22Rv1 (cell line): ENCODE measurements at regions not wholly inside any gene's neighbourhood (a gene's known extent, or its start where the extent isn't known, plus 50 kb on each side); places are given as distances from the start of the nearest gene placed in this dataset.

Source experiments
- ZFX ChIP-seq: fragments of 450-650 bp; IDR thresholded peaks from 2 replicates; pipeline ENCODE4 v1.6.1; 2017; ENCODE audit warnings: antibody characterized with exemption, borderline replicate concordance
- TF ChIP-seq, protein P1 (sequence below): fragments of 450-650 bp; IDR thresholded peaks from 2 replicates; pipeline ENCODE4 v1.5.1; 2017; ENCODE audit warnings: mild to moderate bottlenecking

DNA sequence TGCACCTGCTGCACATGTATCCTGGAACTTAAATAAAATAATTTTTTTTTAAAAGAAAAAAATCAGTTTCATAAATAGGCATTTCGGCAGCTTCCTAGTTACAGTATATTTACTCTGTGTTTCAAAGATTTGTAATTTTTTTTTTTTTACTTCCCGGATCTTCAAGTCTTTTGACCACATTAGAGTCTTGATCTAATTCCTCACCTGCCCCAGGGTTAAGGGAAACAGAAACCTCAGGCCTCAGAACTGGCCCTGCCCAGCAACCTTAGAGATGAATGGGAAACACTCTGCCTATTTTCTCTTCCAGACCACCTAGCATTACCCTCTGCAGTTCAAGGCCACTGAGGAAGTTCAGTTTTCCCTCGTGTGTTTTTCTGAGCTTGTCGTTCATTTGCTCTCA, 304.0 kb downstream of the MAF start:
- TF ChIP-seq, protein P1, sequence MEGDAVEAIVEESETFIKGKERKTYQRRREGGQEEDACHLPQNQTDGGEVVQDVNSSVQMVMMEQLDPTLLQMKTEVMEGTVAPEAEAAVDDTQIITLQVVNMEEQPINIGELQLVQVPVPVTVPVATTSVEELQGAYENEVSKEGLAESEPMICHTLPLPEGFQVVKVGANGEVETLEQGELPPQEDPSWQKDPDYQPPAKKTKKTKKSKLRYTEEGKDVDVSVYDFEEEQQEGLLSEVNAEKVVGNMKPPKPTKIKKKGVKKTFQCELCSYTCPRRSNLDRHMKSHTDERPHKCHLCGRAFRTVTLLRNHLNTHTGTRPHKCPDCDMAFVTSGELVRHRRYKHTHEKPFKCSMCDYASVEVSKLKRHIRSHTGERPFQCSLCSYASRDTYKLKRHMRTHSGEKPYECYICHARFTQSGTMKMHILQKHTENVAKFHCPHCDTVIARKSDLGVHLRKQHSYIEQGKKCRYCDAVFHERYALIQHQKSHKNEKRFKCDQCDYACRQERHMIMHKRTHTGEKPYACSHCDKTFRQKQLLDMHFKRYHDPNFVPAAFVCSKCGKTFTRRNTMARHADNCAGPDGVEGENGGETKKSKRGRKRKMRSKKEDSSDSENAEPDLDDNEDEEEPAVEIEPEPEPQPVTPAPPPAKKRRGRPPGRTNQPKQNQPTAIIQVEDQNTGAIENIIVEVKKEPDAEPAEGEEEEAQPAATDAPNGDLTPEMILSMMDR: no peak
- TF ChIP-seq ZFX: no peak
